Tibial nerve (tissue), 4 donors: ENCODE measurements at regions not wholly inside any gene's neighbourhood (a gene's known extent, or its start where the extent isn't known, plus 50 kb on each side); places are given as distances from the start of the nearest gene placed in this dataset.

Source experiments
- DNase-seq, 2 donors: peaks; one replicate each; pipeline ENCODE4 v3.0.0-alpha.2; 2019; ENCODE audit warnings: low spot score in 2 of 2
- H3K27ac ChIP-seq, 4 donors: fragments of 200-600 bp; sonication (generic) in 3 of 4; one replicate each; pipeline ENCODE4 v1.5.1; 2017 to 2019; ENCODE audit warnings: mild to moderate bottlenecking in 1 of 4
- H3K27me3 ChIP-seq, 2 donors: fragments of 200-600 bp; sonication (generic) in 1 of 2; one replicate each; pipeline versions ENCODE4 v1.5.1 to v1.6.0; 2017 to 2019
- H3K36me3 ChIP-seq, 3 donors: fragments of 200-600 bp; sonication (generic); one replicate each; pipeline ENCODE4 v1.5.1; 2018 to 2019
- H3K4me1 ChIP-seq, 4 donors: fragments of 200-600 bp; sonication (generic) in 3 of 4; one replicate each; pipeline ENCODE4 v1.5.1; 2017 to 2019
- H3K4me3 ChIP-seq, 4 donors: fragments of 200-600 bp; sonication (generic) in 3 of 4; one replicate each; pipeline ENCODE4 v1.5.1; 2017 to 2019; ENCODE audit warnings: mild to moderate bottlenecking in 1 of 4, moderate library complexity in 1 of 4
- H3K9me3 ChIP-seq, 4 donors: fragments of 200-600 bp; sonication (generic) in 3 of 4; one replicate each; pipeline ENCODE4 v1.5.1; 2017 to 2019
- EP300 ChIP-seq, 2 donors: sonication (generic); formaldehyde crosslinking; IDR thresholded peaks; one replicate each; pipeline ENCODE4 v1.6.1; 2017; ENCODE audit warnings: antibody characterized with exemption in 2 of 2, mild to moderate bottlenecking in 1 of 2
- POLR2A ChIP-seq, 2 donors: fragments of 450-650 bp; IDR thresholded peaks; one replicate each; pipeline ENCODE4 v1.6.1; 2017; ENCODE audit warnings: antibody characterized with exemption in 2 of 2, mild to moderate bottlenecking in 2 of 2, moderate library complexity in 2 of 2
- WGBS, 2 donors: methylation state at CpG; one replicate each; pipeline ENCODE4 v1.1.5; 2018; 5-methylcytosine and 5-hydroxymethylcytosine counted together
- TF ChIP-seq, protein P1 (sequence below), 5 experiments: fragments of 200-600 bp in 3 of 5; fragments of 450-650 bp in 2 of 5; sonication (generic) in 3 of 5; IDR thresholded peaks; one replicate each; pipeline ENCODE4 v1.5.1; 2016 to 2019; ENCODE audit warnings: antibody characterized with exemption in 5 of 5, mild to moderate bottlenecking in 3 of 5, moderate library complexity in 2 of 5

DNA sequence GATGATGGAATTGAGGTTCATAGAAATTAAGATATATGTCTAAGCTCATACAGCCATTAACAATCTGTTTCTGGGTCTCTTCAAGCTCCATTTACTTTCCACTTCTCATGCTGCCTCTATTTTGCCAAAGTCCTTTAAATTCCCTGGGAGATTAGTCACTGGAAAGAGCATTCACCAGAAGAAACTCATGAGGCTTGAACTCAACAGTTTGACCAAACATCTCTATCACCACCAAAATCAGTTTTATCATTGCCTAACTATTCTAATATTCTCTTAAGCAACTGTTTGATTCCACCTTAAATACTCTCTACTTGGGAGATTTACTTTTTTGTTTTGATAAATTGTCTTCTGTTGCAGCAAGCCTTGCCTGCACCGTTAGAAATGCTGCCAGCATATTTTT, 881.3 kb downstream of the KCNA4 start:
- no peak for TF ChIP-seq POLR2A (IDR thresholded peaks at IDR 0.05)
- TF ChIP-seq, protein P1, sequence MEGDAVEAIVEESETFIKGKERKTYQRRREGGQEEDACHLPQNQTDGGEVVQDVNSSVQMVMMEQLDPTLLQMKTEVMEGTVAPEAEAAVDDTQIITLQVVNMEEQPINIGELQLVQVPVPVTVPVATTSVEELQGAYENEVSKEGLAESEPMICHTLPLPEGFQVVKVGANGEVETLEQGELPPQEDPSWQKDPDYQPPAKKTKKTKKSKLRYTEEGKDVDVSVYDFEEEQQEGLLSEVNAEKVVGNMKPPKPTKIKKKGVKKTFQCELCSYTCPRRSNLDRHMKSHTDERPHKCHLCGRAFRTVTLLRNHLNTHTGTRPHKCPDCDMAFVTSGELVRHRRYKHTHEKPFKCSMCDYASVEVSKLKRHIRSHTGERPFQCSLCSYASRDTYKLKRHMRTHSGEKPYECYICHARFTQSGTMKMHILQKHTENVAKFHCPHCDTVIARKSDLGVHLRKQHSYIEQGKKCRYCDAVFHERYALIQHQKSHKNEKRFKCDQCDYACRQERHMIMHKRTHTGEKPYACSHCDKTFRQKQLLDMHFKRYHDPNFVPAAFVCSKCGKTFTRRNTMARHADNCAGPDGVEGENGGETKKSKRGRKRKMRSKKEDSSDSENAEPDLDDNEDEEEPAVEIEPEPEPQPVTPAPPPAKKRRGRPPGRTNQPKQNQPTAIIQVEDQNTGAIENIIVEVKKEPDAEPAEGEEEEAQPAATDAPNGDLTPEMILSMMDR (IDR thresholded peaks at IDR 0.05) = no peak
- TF ChIP-seq EP300 (IDR thresholded peaks at IDR 0.05) = no peak
- WGBS, 2 donors = 8 to 22% methylated on average over 1 of the region's 1 CpG
- Histone ChIP-seq H3K36me3 (no peaks in the 10 kb centered on the region), H3K9me3 (no peaks in the 10 kb centered on the region), H3K4me3 (no peak overlapping the region), H3K4me1 (no peaks in the 10 kb centered on the region), H3K27me3 (no peaks in the 10 kb centered on the region), H3K27ac (no peak overlapping the region)
- no peak for DNase-seq

DNA sequence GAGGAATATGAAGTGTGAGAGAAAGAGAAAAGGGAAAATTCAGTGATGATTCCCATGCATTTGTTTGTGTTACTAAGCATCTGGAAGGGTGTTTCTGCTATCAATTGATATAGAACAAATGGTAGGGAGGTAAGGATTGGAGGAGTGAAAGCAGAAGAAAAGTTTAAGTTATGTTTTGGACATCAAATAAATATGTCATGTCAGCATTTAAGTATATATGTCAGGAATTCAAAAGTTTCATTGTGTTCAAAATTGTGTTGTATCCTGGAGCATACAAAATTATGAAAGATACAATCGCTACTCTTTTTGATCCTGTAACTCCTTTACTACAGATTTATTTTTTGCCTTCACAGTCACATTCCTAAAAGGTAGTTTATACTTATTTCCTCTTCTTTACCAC, 885.8 kb downstream of the KCNA4 start:
- whole genome bisulfite sequencing, 2 donors = 88 to 90% methylated on average over 1 of the region's 1 CpG
- Histone ChIP-seq H3K4me1 (no peaks in the 10 kb centered on the region), H3K27ac (no peak overlapping the region), H3K36me3 (no peaks in the 10 kb centered on the region), H3K9me3 (no peaks in the 10 kb centered on the region), H3K27me3 (no peaks in the 10 kb centered on the region), H3K4me3 (no peak overlapping the region)
- no peak for DNase-seq
- TF ChIP-seq EP300 (IDR thresholded peaks at IDR 0.05) = no peak
- TF ChIP-seq POLR2A (IDR thresholded peaks at IDR 0.05) = no peak
- TF ChIP-seq, protein P1 (IDR thresholded peaks at IDR 0.05) = no peak

DNA sequence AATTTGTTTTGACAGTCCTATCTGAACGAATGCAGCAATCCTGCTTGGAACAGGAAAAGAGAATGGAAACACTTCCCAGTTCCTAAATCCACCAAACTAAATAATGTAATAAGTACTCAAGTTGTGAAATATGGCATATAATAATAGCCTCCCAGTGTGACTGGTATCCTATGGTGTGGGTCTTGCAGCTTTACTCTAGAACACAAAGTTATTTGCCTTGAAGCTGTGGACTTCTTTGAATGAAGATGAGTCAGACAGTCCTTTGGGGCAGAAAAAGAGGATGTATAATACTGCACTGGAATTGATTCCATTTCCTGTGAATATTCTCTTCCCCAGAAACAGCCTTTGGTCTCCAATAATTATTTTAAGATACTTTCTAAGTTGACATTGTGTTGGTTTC, 887.0 kb downstream of the KCNA4 start:
- Histone ChIP-seq H3K4me1 (no peaks in the 10 kb centered on the region), H3K27ac (no peak overlapping the region), H3K9me3 (no peaks in the 10 kb centered on the region), H3K36me3 (no peaks in the 10 kb centered on the region), H3K27me3 (no peaks in the 10 kb centered on the region), H3K4me3 (no peak overlapping the region)
- 41 to 47% methylated on average over 1 of the region's 1 CpG for WGBS, 2 donors
- DNase-seq = no peak
- TF ChIP-seq, protein P1 (IDR thresholded peaks at IDR 0.05) = no peak

DNA sequence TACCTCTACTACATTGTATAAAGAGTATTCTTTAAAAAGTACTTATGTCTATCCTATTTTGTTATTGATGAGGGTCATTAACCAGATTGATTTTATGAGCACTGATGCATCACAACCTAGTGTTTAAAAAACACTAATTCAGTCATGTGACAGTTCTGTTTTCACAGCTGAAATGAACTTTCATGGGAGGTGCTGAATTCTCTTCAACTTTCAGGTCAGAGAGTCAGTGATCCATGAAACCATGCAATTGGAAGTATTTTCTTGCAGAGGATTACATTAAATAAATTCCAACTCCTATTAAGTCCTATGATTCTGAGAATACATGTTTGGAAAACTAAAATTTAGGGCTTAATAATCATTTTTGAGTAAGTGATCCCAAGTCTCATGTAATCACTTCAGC, 889.4 kb downstream of the KCNA4 start:
- no peaks in the 10 kb centered on the region for H3K27me3 ChIP-seq
- H3K4me1 ChIP-seq = no peaks in the 10 kb centered on the region
- H3K36me3 ChIP-seq = no peaks in the 10 kb centered on the region
- no peak overlapping the region for H3K27ac ChIP-seq
- H3K9me3 ChIP-seq = no peaks in the 10 kb centered on the region
- DNase-seq = no peak
- TF ChIP-seq, protein P1 (IDR thresholded peaks at IDR 0.05) = no peak
- no peak for TF ChIP-seq EP300 (IDR thresholded peaks at IDR 0.05)
- TF ChIP-seq POLR2A (IDR thresholded peaks at IDR 0.05) = no peak
- no peak overlapping the region for H3K4me3 ChIP-seq

DNA sequence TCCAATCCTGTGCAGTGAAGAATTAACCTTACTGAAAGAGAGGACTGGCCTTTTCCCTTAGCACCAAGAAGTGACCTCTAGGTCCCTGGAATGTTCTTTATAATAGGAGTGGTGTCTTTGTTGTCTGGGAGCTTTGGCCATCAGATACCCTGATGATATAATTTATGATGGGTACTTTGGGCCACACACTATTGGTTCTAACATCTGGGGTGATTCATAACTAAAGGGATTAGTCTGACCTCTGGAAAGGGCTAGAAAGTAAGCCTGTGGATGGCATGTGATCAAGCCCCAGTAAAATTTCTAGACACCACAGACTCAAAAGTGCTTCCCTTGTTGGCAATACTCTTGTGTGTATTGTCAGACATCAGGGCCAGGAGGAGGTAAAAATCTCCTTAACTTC, 891.2 kb downstream of the KCNA4 start:
- TF ChIP-seq POLR2A (IDR thresholded peaks at IDR 0.05) (no peak), EP300 (IDR thresholded peaks at IDR 0.05) (no peak)
- TF ChIP-seq, protein P1 (IDR thresholded peaks at IDR 0.05) = no peak
- Histone ChIP-seq H3K36me3 (no peaks in the 10 kb centered on the region), H3K27me3 (no peaks in the 10 kb centered on the region), H3K4me1 (no peaks in the 10 kb centered on the region), H3K9me3 (no peaks in the 10 kb centered on the region), H3K27ac (no peak overlapping the region), H3K4me3 (no peak overlapping the region)
- DNase-seq = no peak
